Lung microvascular endothelial cell (primary cell): ENCODE measurements at regions not wholly inside any gene's neighbourhood (a gene's known extent, or its start where the extent isn't known, plus 50 kb on each side); places are given as distances from the start of the nearest gene placed in this dataset.

Source experiments
- DNase-seq, 2 donors: peaks; one replicate each; pipeline versions ENCODE4 v3.0.0 to v3.0.0-alpha.2; 2010; ENCODE audit warnings: low read depth in 2 of 2

- DNase-seq, result no peak
Measured at GRCh38 chr18:28669165-28669564, 492.2 kb upstream of the CDH2 start.

- peak in 1 of 2 donors; percentile 47 for DNase-seq
Measured at GRCh38 chr18:28666216-28666615, 489.3 kb upstream of the CDH2 start.

- peak in 1 of 2 donors; percentile 77 for DNase-seq
Measured at GRCh38 chr18:28657961-28658360, 481.0 kb upstream of the CDH2 start.

GRCh38 chr18:28652654-28653053, 475.7 kb upstream of the CDH2 start:
- DNase-seq, result no peak

GRCh38 chr18:28651298-28651697, 474.4 kb upstream of the CDH2 start:
- no peak for DNase-seq

GRCh38 chr18:28650860-28651259, 473.9 kb upstream of the CDH2 start:
- peak in 1 of 2 donors; percentile 40 for DNase-seq

- peak in 1 of 2 donors; percentile 32 for DNase-seq
Measured at GRCh38 chr18:28647961-28648360, 471.0 kb upstream of the CDH2 start.

GRCh38 chr18:28637897-28638296, 461.0 kb upstream of the CDH2 start:
- DNase-seq, result peak in 1 of 2 donors; percentile 56

- no peak for DNase-seq
Measured at GRCh38 chr18:28635530-28635929, 458.6 kb upstream of the CDH2 start.

GRCh38 chr18:28626756-28627155, 449.8 kb upstream of the CDH2 start:
- no peak for DNase-seq

- no peak for DNase-seq
Measured at GRCh38 chr18:28607991-28608390, 431.1 kb upstream of the CDH2 start.

GRCh38 chr18:28606686-28607085, 429.8 kb upstream of the CDH2 start:
- peak in 1 of 2 donors; percentile 14 for DNase-seq

GRCh38 chr18:28602391-28602790, 425.5 kb upstream of the CDH2 start:
- no peak for DNase-seq

- DNase-seq, result peak in 1 of 2 donors; percentile 52
Measured at GRCh38 chr18:28594034-28594433, 417.1 kb upstream of the CDH2 start.

- DNase-seq, result no peak
Measured at GRCh38 chr18:28588884-28589549, 412.1 kb upstream of the CDH2 start.

GRCh38 chr18:28584731-28585130, 407.8 kb upstream of the CDH2 start:
- DNase-seq, result peak in 1 of 2 donors; percentile 6

GRCh38 chr18:28582724-28583123, 405.8 kb upstream of the CDH2 start:
- DNase-seq, result no peak

- DNase-seq, result no peak
Measured at GRCh38 chr18:28581521-28582071, 404.7 kb upstream of the CDH2 start.

GRCh38 chr18:28576941-28577340, 400.0 kb upstream of the CDH2 start:
- peak in 1 of 2 donors; percentile 17 for DNase-seq

- DNase-seq, result no peak
Measured at GRCh38 chr18:28575123-28575522, 398.2 kb upstream of the CDH2 start.

GRCh38 chr18:28574175-28574574, 397.2 kb upstream of the CDH2 start:
- no peak for DNase-seq

GRCh38 chr18:28571929-28572328, 395.0 kb upstream of the CDH2 start:
- DNase-seq, result no peak

GRCh38 chr18:28560331-28560730, 383.4 kb upstream of the CDH2 start:
- no peak for DNase-seq
